Suprapubic skin (tissue), 4 donors: ENCODE measurements at regions not wholly inside any gene's neighbourhood (a gene's known extent, or its start where the extent isn't known, plus 50 kb on each side); places are given as distances from the start of the nearest gene placed in this dataset.

Experiments
- DNase-seq, 2 donors: peaks; one replicate each; pipeline ENCODE4 v3.0.0-alpha.2; 2019; ENCODE audit warnings: low spot score in 2 of 2
- H3K27ac ChIP-seq: fragments of 200-600 bp; sonication (generic); one replicate; pipeline ENCODE4 v1.5.1; 2019
- H3K27me3 ChIP-seq: fragments of 200-600 bp; sonication (generic); one replicate; pipeline ENCODE4 v1.5.1; 2019
- H3K36me3 ChIP-seq: fragments of 200-600 bp; sonication (generic); one replicate; pipeline ENCODE4 v1.5.1; 2019
- H3K4me1 ChIP-seq: fragments of 200-600 bp; sonication (generic); one replicate; pipeline ENCODE4 v1.5.1; 2019
- H3K4me3 ChIP-seq: fragments of 200-600 bp; sonication (generic); one replicate; pipeline ENCODE4 v1.5.1; 2019; ENCODE audit warnings: mild to moderate bottlenecking
- H3K9me3 ChIP-seq: fragments of 200-600 bp; sonication (generic); one replicate; pipeline ENCODE4 v1.5.1; 2019
- EP300 ChIP-seq: sonication (generic); formaldehyde crosslinking; IDR thresholded peaks from one replicate; pipeline ENCODE4 v1.6.1; 2017; ENCODE audit warnings: antibody characterized with exemption
- POLR2A ChIP-seq, 2 donors: fragments of 450-650 bp; IDR thresholded peaks; one replicate each; pipeline ENCODE4 v1.6.1; 2017; ENCODE audit warnings: antibody characterized with exemption in 2 of 2, mild to moderate bottlenecking in 2 of 2, moderate library complexity in 2 of 2
- POLR2AphosphoS5 ChIP-seq, 3 donors: sonication (generic); formaldehyde crosslinking; IDR thresholded peaks; one replicate each; pipeline ENCODE4 v1.6.1; 2017; ENCODE audit warnings: antibody characterized with exemption in 3 of 3
- WGBS: methylation state at CpG from one replicate; pipeline ENCODE4 v1.1.5; 2018; 5-methylcytosine and 5-hydroxymethylcytosine counted together
- TF ChIP-seq, protein P1 (sequence below), 2 donors: fragments of 200-600 bp in 1 of 2; fragments of 450-650 bp in 1 of 2; sonication (generic) in 1 of 2; IDR thresholded peaks; one replicate each; pipeline ENCODE4 v1.5.1; 2016 to 2019; ENCODE audit warnings: antibody characterized with exemption in 2 of 2, mild to moderate bottlenecking in 1 of 2, moderate library complexity in 1 of 2

DNA sequence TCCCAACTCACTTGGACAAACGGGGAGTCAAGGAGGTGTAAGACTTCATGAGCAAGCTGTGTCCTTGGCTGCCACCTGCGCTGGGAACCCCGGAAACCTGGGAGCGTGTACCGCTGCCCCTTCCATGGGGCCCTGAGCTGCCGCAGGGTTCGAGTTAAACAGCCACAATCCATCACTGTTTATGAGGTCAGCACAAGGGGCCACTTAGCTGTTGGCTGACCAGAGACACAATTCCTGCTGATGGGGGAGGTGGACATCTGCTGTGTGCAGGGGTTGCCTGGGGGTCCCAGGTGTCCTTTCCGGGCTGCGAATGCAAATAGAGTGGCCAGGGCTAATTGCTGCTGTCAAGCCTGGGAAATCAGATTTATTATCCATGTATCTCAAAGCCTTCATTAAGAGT lies 549.3 kb downstream of the BRD1 start:
- no peak for DNase-seq
- peaks cover 63% of the 10 kb centered on the region for H3K27me3 ChIP-seq
- H3K36me3 ChIP-seq: no peaks in the 10 kb centered on the region
- H3K9me3 ChIP-seq: no peaks in the 10 kb centered on the region
- no peaks in the 10 kb centered on the region for H3K4me1 ChIP-seq
- H3K4me3 ChIP-seq: no peak overlapping the region
- TF ChIP-seq POLR2A (IDR thresholded peaks at IDR 0.05) (no peak), POLR2AphosphoS5 (IDR thresholded peaks at IDR 0.05) (no peak), EP300 (no peak)
- TF ChIP-seq, protein P1, sequence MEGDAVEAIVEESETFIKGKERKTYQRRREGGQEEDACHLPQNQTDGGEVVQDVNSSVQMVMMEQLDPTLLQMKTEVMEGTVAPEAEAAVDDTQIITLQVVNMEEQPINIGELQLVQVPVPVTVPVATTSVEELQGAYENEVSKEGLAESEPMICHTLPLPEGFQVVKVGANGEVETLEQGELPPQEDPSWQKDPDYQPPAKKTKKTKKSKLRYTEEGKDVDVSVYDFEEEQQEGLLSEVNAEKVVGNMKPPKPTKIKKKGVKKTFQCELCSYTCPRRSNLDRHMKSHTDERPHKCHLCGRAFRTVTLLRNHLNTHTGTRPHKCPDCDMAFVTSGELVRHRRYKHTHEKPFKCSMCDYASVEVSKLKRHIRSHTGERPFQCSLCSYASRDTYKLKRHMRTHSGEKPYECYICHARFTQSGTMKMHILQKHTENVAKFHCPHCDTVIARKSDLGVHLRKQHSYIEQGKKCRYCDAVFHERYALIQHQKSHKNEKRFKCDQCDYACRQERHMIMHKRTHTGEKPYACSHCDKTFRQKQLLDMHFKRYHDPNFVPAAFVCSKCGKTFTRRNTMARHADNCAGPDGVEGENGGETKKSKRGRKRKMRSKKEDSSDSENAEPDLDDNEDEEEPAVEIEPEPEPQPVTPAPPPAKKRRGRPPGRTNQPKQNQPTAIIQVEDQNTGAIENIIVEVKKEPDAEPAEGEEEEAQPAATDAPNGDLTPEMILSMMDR (IDR thresholded peaks at IDR 0.05): no peak
- 19% methylated on average over 8 of the region's 9 CpGs for WGBS
- no peak overlapping the region for H3K27ac ChIP-seq

DNA sequence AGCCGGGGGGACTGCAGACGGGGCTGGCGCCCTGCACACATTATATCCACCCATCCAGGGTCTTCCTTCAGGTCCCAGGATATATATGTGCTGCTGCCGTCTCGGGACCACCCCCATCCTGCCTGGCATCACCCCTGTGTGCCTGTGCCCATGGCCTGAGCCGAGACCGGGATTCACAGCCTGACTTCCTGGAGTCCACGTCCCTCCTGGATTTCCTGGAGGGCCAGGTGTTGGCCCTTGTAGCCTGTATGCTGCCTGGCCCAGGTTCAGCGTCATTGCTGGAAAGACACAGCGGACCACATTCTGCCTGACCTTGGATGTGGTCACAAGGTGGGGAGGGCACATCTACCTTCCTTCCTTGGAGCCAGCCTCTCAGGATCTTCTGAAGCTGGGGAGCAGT lies 551.1 kb downstream of the BRD1 start:
- H3K27me3 ChIP-seq: peaks cover 56% of the 10 kb centered on the region

DNA sequence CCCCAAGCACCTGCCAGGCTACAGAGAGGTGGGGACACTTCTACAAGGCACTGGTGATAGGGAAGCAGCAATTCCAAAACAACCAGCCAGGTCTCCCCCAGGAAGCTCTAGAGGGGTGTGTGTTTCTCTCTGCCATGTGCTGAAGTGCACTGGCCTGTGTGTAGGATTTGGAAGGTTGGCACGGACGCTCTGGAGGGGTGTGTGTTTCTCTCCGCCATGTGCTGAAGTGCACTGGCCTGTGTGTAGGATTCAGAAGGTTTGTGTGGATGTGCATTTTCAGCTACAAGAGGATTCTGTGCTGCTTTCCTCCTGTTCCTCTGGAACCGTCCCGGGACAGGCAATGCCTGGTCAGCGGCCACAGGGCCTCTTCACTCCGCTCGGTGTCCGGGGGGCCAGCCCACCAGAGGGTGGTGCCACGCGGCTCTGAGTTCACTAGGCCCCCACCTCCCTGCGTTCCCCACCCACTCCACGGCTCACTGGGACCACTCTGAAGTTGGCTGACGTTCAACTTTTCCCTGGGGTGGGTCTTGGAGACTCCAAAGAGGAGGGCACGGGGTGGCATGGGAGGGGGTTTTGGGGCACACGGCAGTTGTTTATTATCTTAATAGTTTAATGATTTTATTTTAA lies 552.8 kb downstream of the BRD1 start:
- TF ChIP-seq, protein P1 (IDR thresholded peaks at IDR 0.05): no peak
- no peak for TF ChIP-seq POLR2A (IDR thresholded peaks at IDR 0.05)
- TF ChIP-seq EP300: no peak
- no peak for TF ChIP-seq POLR2AphosphoS5 (IDR thresholded peaks at IDR 0.05)
- WGBS: 75% methylated on average over 5 of the region's 16 CpGs
- H3K4me1 ChIP-seq: no peaks in the 10 kb centered on the region
- no peaks in the 10 kb centered on the region for H3K9me3 ChIP-seq
- peak; percentile 43 to 47 for DNase-seq
- no peak overlapping the region for H3K4me3 ChIP-seq
- H3K27ac ChIP-seq: no peak overlapping the region
- no peaks in the 10 kb centered on the region for H3K36me3 ChIP-seq
- H3K27me3 ChIP-seq: peaks cover 66% of the 10 kb centered on the region

More for the DNA sequence above, 551.1 kb downstream of the BRD1 start:
- no peak for DNase-seq
- Histone ChIP-seq H3K4me1 (no peaks in the 10 kb centered on the region), H3K9me3 (no peaks in the 10 kb centered on the region), H3K36me3 (no peaks in the 10 kb centered on the region), H3K27ac (no peak overlapping the region), H3K4me3 (no peak overlapping the region)
- TF ChIP-seq POLR2AphosphoS5 (IDR thresholded peaks at IDR 0.05): no peak
- TF ChIP-seq POLR2A (IDR thresholded peaks at IDR 0.05): no peak
- no peak for TF ChIP-seq EP300
- TF ChIP-seq, protein P1 (IDR thresholded peaks at IDR 0.05): no peak
- 88% methylated on average over 5 of the region's 10 CpGs for WGBS

DNA sequence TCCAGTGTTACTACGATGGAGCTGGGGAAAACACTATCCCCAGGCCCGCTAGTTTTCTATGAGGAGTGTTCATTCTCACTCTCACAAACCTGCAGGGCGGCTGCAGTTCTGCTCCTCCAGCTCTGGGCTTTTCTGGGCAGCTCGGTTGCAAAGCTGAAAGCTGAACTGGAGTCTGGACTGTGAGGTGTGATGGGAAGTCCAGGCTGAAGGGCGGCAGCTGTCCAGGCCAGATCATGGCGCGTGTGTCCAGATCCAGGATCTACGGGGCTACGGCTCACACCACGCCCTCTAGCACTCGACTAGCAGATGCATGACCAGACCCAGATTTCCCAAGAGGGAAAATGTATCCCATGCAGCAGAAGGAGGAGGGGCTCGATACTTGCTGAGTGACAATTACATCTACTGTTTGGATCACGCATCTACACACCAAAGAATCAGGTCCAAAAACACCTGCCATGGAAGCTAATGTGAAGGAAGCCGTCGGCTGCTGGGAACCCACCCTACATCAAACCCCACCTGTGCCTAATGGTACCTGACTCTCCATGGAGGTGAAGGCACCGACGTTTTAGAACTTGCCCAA lies 555.0 kb downstream of the BRD1 start:
- H3K9me3 ChIP-seq: no peaks in the 10 kb centered on the region
- no peaks in the 10 kb centered on the region for H3K36me3 ChIP-seq
- DNase-seq: peak; percentile 11 to 62
- no peak overlapping the region for H3K27ac ChIP-seq
- H3K27me3 ChIP-seq: peaks cover 69% of the 10 kb centered on the region
- no peaks in the 10 kb centered on the region for H3K4me1 ChIP-seq
- WGBS: 76% methylated on average over 16 of the region's 17 CpGs
- TF ChIP-seq, protein P1 (IDR thresholded peaks at IDR 0.05): no peak
- no peak for TF ChIP-seq POLR2AphosphoS5 (IDR thresholded peaks at IDR 0.05)
- TF ChIP-seq EP300: no peak
- no peak for TF ChIP-seq POLR2A (IDR thresholded peaks at IDR 0.05)
- no peak overlapping the region for H3K4me3 ChIP-seq

DNA sequence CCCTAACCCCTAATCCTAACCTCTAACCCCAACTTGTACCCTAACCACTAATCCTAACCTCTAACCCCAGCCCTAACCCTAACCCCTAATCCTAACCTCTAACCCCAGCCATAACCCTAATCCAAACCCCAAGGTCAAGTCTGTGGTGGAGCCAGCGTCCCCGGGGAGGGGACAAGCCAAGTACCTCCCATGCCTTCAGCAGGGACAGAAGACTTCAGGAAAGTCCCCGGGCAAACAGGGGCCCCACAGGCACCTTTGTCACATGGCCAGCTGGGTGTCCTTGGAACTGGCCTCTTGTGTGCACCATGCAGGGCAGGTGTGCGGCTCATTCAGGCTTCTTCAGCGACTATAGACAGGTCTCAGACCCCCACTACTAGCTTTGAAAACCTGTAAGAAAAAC lies 555.8 kb downstream of the BRD1 start:
- no peak for TF ChIP-seq EP300
- TF ChIP-seq POLR2A (IDR thresholded peaks at IDR 0.05): no peak
- TF ChIP-seq, protein P1 (IDR thresholded peaks at IDR 0.05): no peak
- DNase-seq: peak; percentile 24 to 47
- Histone ChIP-seq H3K36me3 (no peaks in the 10 kb centered on the region), H3K27ac (no peak overlapping the region), H3K27me3 (peaks cover 70% of the 10 kb centered on the region), H3K9me3 (no peaks in the 10 kb centered on the region), H3K4me3 (no peak overlapping the region), H3K4me1 (no peaks in the 10 kb centered on the region)
- WGBS: 84% methylated on average over 5 of the region's 5 CpGs
